Mucosa of rectum (tissue), 2 donors: ENCODE measurements at regions not wholly inside any gene's neighbourhood (a gene's known extent, or its start where the extent isn't known, plus 50 kb on each side); places are given as distances from the start of the nearest gene placed in this dataset.
"Not testable (repeated sequence)": the region's sequence is repeated elsewhere in the genome, so short reads cannot be mapped to it uniquely, and the experiment has no call there.

Source experiments
- H3K27ac ChIP-seq, 2 donors: one replicate each; pipeline ENCODE4 v1.7.0; 2013; ENCODE audit warnings: inconsistent platforms in 2 of 2, low read depth in 2 of 2, low read length in 2 of 2
- H3K27me3 ChIP-seq, 2 donors: one replicate each; pipeline ENCODE4 v1.7.0; 2013; ENCODE audit warnings: low read length in 2 of 2; ENCODE audit not compliant: control insufficient read depth in 2 of 2, insufficient read depth in 2 of 2
- H3K36me3 ChIP-seq, 2 donors: one replicate each; pipeline ENCODE4 v1.7.0; 2013; ENCODE audit warnings: low read length in 2 of 2; ENCODE audit not compliant: control insufficient read depth in 2 of 2, insufficient read depth in 2 of 2
- H3K4me1 ChIP-seq, 2 donors: one replicate each; pipeline ENCODE4 v1.7.0; 2013; ENCODE audit warnings: low read length in 2 of 2, mild to moderate bottlenecking in 1 of 2; ENCODE audit not compliant: control insufficient read depth in 2 of 2, insufficient read depth in 2 of 2
- H3K4me3 ChIP-seq, 2 donors: one replicate each; pipeline ENCODE4 v1.7.0; 2013; ENCODE audit warnings: low read length in 2 of 2
- H3K9ac ChIP-seq, 2 donors: one replicate each; pipeline ENCODE4 v1.7.0; 2013; ENCODE audit warnings: low read length in 2 of 2, low read depth in 1 of 2, mild to moderate bottlenecking in 1 of 2
- H3K9me3 ChIP-seq, 2 donors: one replicate each; pipeline ENCODE4 v1.7.0; 2013; ENCODE audit warnings: low read length in 2 of 2; ENCODE audit not compliant: control insufficient read depth in 2 of 2
- donor health status: healthy.
- donor health status: Normal muscosa, but diverticular disease.

GRCh38 chr1:164433141-164433817 is 125.7 kb upstream of the PBX1 start:
- Histone ChIP-seq H3K27me3 (no peaks in the 10 kb centered on the region), H3K9me3 (no peaks in the 10 kb centered on the region), H3K27ac (no peak overlapping the region), H3K9ac (no peak overlapping the region), H3K36me3 (no peaks in the 10 kb centered on the region), H3K4me3 (no peak overlapping the region), H3K4me1 (no peaks in the 10 kb centered on the region)

- Histone ChIP-seq H3K9me3 (no peaks in the 10 kb centered on the region), H3K36me3 (no peaks in the 10 kb centered on the region), H3K4me1 (no peaks in the 10 kb centered on the region), H3K4me3 (no peak overlapping the region), H3K27me3 (no peaks in the 10 kb centered on the region), H3K27ac (no peak overlapping the region), H3K9ac (no peak overlapping the region)
These were observed 125.2 kb upstream of the PBX1 start for GRCh38 chr1:164433818-164434170.

- Histone ChIP-seq H3K36me3 (no peaks in the 10 kb centered on the region), H3K27ac (no peak overlapping the region), H3K9ac (no peak overlapping the region), H3K4me3 (no peak overlapping the region), H3K9me3 (no peaks in the 10 kb centered on the region), H3K4me1 (no peaks in the 10 kb centered on the region), H3K27me3 (no peaks in the 10 kb centered on the region)
These were observed 118.8 kb upstream of the PBX1 start for GRCh38 chr1:164440232-164440631.

- Histone ChIP-seq H3K4me1 (no peaks in the 10 kb centered on the region), H3K27me3 (no peaks in the 10 kb centered on the region), H3K9me3 (no peaks in the 10 kb centered on the region), H3K27ac (no peak overlapping the region), H3K4me3 (no peak overlapping the region), H3K36me3 (no peaks in the 10 kb centered on the region), H3K9ac (no peak overlapping the region)
These were observed 115.8 kb upstream of the PBX1 start for GRCh38 chr1:164443166-164443565.

- Histone ChIP-seq H3K4me3 (no peak overlapping the region), H3K4me1 (no peaks in the 10 kb centered on the region), H3K9me3 (no peaks in the 10 kb centered on the region), H3K36me3 (no peaks in the 10 kb centered on the region), H3K27ac (no peak overlapping the region), H3K27me3 (no peaks in the 10 kb centered on the region), H3K9ac (no peak overlapping the region)
These were observed 115.1 kb upstream of the PBX1 start for GRCh38 chr1:164443836-164444235.

- H3K4me3 ChIP-seq = no peak overlapping the region
- H3K36me3 ChIP-seq = no peaks in the 10 kb centered on the region
- H3K9me3 ChIP-seq = no peaks in the 10 kb centered on the region
- H3K27ac ChIP-seq = no peak overlapping the region
- H3K4me1 ChIP-seq = no peaks in the 10 kb centered on the region
- H3K27me3 ChIP-seq = no peaks in the 10 kb centered on the region
- H3K9ac ChIP-seq = no peak overlapping the region
These were observed 113.0 kb upstream of the PBX1 start for GRCh38 chr1:164446020-164446419.

GRCh38 chr1:164452549-164452948 is 106.4 kb upstream of the PBX1 start:
- Histone ChIP-seq H3K27ac (no peak overlapping the region), H3K4me1 (no peaks in the 10 kb centered on the region), H3K4me3 (no peak overlapping the region), H3K27me3 (no peaks in the 10 kb centered on the region), H3K36me3 (no peaks in the 10 kb centered on the region), H3K9me3 (no peaks in the 10 kb centered on the region), H3K9ac (no peak overlapping the region)

GRCh38 chr1:164456272-164456671 is 102.7 kb upstream of the PBX1 start:
- Histone ChIP-seq H3K27ac (no peak overlapping the region), H3K4me3 (no peak overlapping the region), H3K9me3 (no peaks in the 10 kb centered on the region), H3K27me3 (no peaks in the 10 kb centered on the region), H3K4me1 (no peaks in the 10 kb centered on the region), H3K9ac (no peak overlapping the region), H3K36me3 (no peaks in the 10 kb centered on the region)

- H3K27me3 ChIP-seq, H3K4me3 ChIP-seq, H3K9me3 ChIP-seq, H3K36me3 ChIP-seq, H3K27ac ChIP-seq, H3K4me1 ChIP-seq, H3K9ac ChIP-seq: not testable (repeated sequence)
These were observed 99.8 kb upstream of the PBX1 start for GRCh38 chr1:164459176-164459575.

GRCh38 chr1:164466001-164466421 is 93.0 kb upstream of the PBX1 start:
- Histone ChIP-seq H3K4me3 (no peak overlapping the region), H3K27ac (no peak overlapping the region), H3K27me3 (no peaks in the 10 kb centered on the region), H3K9ac (no peak overlapping the region), H3K4me1 (no peaks in the 10 kb centered on the region), H3K9me3 (no peaks in the 10 kb centered on the region), H3K36me3 (no peaks in the 10 kb centered on the region)

- no peaks in the 10 kb centered on the region for H3K9me3 ChIP-seq
- H3K9ac ChIP-seq = no peak overlapping the region
- H3K4me1 ChIP-seq = no peaks in the 10 kb centered on the region
- H3K27ac ChIP-seq = no peak overlapping the region
- no peaks in the 10 kb centered on the region for H3K27me3 ChIP-seq
- H3K36me3 ChIP-seq = no peaks in the 10 kb centered on the region
- H3K4me3 ChIP-seq = no peak overlapping the region
These were observed 92.6 kb upstream of the PBX1 start for GRCh38 chr1:164466429-164466828.
